22Rv1 (cell line): ENCODE measurements at regions not wholly inside any gene's neighbourhood (a gene's known extent, or its start where the extent isn't known, plus 50 kb on each side); places are given as distances from the start of the nearest gene placed in this dataset.

Experiments
- H3K27ac ChIP-seq: fragments of 450-650 bp; 2 replicates; pipeline ENCODE4 v1.5.1; 2017
- CTCF ChIP-seq: fragments of 450-650 bp; IDR thresholded peaks from 2 replicates; pipeline ENCODE4 v1.5.1; 2017; ENCODE audit warnings: mild to moderate bottlenecking
- ZFX ChIP-seq: fragments of 450-650 bp; IDR thresholded peaks from 2 replicates; pipeline ENCODE4 v1.6.1; 2017; ENCODE audit warnings: antibody characterized with exemption, borderline replicate concordance

GRCh38 chr2:13607139-13607538 lies 890.4 kb downstream of the TRIB2 start:
- no peak for TF ChIP-seq ZFX
- TF ChIP-seq CTCF: no peak
- H3K27ac ChIP-seq: no peak overlapping the region

- TF ChIP-seq ZFX: no peak
- TF ChIP-seq CTCF: no peak
- H3K27ac ChIP-seq: no peak overlapping the region
Measured at GRCh38 chr2:13611939-13612338, 895.2 kb downstream of the TRIB2 start.

GRCh38 chr2:13616059-13616458 lies 899.3 kb downstream of the TRIB2 start:
- TF ChIP-seq ZFX: no peak
- no peak for TF ChIP-seq CTCF
- H3K27ac ChIP-seq: no peak overlapping the region

- TF ChIP-seq CTCF (no peak), ZFX (no peak)
- no peak overlapping the region for H3K27ac ChIP-seq
Measured at GRCh38 chr2:13616616-13617015, 899.9 kb downstream of the TRIB2 start.

- TF ChIP-seq CTCF (no peak), ZFX (no peak)
- no peak overlapping the region for H3K27ac ChIP-seq
Measured at GRCh38 chr2:13628122-13628521, 911.4 kb downstream of the TRIB2 start.

GRCh38 chr2:13638181-13638580 lies 921.4 kb downstream of the TRIB2 start:
- TF ChIP-seq CTCF: no peak
- TF ChIP-seq ZFX: no peak
- H3K27ac ChIP-seq: no peak overlapping the region

GRCh38 chr2:13649918-13650317 lies 933.2 kb downstream of the TRIB2 start:
- H3K27ac ChIP-seq: no peak overlapping the region
- TF ChIP-seq ZFX (no peak), CTCF (no peak)
